ENCODE measurements at regions not wholly inside any gene's neighbourhood (a gene's known extent, or its start where the extent isn't known, plus 50 kb on each side); places are given as distances from the start of the nearest gene placed in this dataset.
"Not testable (repeated sequence)": the region's sequence is repeated elsewhere in the genome, so short reads cannot be mapped to it uniquely, and the experiment has no call there.

DNA sequence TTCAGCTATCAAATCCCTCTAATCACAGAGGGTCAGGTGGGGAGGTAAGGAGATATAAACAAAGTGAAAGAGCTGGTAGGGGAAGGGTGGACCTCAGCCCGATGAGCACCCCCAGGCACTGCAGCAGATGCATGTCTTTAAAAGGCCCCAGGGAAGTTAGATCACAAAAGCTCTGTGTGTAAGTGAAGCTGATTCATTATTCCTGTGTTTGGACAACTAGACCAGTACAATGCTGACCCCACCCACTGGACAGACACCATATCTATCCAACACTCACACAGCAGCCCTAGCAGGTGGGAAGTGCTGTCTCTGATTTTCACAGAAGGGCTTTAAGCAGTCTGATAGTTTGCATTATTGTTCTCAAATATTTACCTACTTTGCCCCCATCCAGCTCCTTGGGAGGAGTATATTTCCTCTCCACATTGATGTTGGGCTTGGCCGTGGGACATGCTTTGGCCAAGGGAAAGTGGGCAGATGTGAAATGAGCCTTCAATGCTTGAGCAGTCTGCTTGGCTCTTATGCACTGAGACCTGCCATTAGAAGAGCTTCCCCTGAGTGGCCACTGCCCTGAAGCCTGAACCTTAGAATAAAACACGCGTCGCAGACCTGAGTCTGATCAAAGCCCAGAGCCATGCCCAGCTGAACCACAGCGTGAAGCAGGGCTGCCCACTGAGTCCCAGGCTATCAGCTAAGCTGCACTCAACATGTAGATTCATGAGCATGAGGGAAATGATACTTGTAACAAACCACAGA is 111.4 kb downstream of the COPS8 start:
- DNase-seq: no peak

DNA sequence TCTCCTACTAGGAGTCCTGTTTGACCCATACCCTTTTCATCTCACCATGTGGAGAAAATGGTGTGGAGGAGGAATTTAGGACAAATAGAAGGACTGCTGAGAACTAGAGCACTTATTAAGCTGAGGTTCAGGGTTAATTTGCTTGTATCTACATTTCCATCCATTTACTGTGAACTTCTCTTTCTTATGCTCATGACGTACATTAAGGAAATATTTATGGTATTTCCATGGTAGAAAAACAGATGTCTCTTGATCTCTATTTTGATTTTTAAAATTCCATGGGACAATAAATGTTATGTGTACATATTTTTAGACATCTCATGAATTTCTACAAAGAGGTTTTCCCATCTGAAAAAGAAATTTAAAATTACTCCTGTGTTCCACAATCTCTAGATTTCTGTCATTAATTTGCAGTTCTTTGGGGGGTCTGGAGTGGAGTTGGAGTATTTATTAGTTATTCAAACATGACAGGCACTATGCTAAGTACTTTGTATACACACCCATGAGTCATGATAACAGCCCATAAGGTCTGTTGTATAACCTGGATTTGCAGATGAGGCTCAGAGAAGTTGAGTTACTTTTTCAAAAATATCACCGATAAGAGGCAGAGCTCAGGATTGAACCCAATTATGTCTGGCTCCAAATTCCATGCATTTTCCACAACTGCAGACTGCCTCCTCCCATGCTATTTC is 112.6 kb downstream of the COPS8 start:
- no peak for DNase-seq

DNA sequence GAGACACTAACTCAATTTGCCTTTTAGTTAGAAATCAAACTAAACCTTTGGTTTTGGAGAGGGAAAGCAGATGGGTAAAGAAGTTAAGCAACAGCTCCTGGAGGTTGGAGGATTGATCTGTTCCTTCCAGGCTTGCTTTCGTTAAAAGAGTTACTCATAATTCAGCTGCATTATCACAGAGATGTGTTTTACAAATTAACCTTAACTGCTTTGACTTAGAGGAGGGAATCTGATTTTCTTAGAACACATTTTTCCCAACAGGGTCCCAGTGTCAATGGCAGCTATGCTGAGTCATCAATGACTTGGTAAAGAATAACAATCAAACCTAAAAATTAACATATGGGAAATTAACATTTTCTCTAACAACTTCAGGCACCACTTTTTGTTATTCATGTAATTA is 113.4 kb downstream of the COPS8 start:
- DNase-seq: no peak

GRCh38 chr2:237199577-237199976 is 113.9 kb downstream of the COPS8 start:
- DNase-seq: no peak

DNA sequence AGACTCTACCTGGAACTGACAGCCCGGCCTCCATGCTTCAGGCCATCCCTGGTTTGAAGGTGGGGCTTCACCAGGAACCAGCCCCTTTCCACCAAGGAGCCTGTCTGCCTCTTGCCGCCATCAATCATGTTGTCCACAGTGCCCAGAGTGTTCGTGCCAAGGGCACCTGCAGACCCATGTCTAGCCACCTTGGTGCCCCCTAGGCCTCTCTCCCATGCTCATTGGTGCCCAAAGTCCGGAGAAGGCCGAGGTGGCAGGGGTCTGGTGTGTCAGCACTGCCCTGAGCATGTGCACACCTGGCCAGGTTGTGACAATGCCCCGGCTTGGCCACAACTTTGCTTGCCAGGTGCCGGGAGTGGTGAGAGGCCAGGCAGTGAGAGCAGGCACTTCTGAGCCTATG is 114.8 kb downstream of the COPS8 start:
- no peak for DNase-seq

GRCh38 chr2:237201461-237202287 is 116.0 kb downstream of the COPS8 start:
- no peak for DNase-seq

GRCh38 chr2:237202288-237203030 is 116.8 kb downstream of the COPS8 start:
- no peak for DNase-seq

- DNase-seq: no peak
These were observed 119.4 kb downstream of the COPS8 start for GRCh38 chr2:237205043-237205541.

- DNase-seq: no peak
These were observed 119.9 kb downstream of the COPS8 start for GRCh38 chr2:237205561-237205971.

DNA sequence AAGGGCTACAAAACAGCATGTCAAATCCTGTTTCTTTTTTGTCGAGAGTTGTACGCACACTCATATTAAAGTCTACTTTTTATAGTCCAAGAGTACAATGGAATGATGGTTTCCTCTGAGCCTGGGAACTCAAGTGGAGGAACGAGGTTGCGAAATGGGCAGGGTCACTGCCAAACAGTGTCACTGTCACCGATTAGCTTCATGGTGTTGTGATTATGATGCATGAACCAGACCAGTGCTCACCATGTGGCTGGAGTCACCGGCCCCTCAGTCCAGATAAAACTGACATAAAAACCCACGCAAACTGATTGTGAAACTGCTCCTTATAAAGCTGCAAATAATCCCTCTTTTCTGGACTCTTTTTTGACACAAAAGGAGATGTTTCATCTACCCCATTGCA is 122.0 kb downstream of the COPS8 start:
- no peak for DNase-seq

- DNase-seq: no peak
These were observed 122.9 kb downstream of the COPS8 start for GRCh38 chr2:237208373-237209260.

DNA sequence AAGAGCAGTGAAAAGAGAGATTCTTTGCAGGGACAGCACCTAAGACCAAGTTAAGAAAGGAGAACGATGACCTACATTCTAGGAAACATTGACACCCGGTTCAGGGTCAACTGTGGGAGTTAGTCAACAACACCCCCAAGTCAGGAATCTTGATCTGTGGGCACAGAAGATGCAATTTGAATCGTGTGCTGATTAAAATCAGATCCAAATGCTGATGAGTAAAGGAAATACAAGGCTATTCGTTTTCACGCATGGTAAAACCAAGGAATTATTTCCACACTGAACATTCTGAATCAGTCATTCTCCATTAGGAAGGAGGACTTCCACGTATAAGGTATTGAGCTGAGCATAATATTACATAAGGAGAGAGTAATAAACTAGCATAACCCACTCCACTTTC is 124.2 kb downstream of the COPS8 start:
- DNase-seq: no peak

DNA sequence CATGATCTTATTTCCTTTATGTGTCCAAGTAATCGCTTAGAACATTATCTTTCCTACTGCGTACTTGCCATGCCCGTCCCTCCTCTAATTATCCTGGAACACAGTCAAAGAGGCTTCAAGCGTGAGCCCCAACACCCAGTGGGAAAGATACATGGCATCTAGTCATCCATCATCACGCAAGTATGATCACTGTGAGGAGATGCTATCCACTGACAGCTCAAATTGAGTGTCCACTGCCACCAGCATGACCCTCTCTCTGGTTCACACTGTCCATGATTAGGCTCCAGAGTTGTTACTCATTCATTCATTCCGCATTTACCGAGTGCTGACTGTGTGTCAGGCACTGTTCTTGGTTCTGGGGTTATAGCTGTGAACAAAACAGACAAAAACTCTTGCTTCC is 124.6 kb downstream of the COPS8 start:
- no peak for DNase-seq

- DNase-seq: no peak
These were observed 125.1 kb downstream of the COPS8 start for GRCh38 chr2:237210763-237211162.

DNA sequence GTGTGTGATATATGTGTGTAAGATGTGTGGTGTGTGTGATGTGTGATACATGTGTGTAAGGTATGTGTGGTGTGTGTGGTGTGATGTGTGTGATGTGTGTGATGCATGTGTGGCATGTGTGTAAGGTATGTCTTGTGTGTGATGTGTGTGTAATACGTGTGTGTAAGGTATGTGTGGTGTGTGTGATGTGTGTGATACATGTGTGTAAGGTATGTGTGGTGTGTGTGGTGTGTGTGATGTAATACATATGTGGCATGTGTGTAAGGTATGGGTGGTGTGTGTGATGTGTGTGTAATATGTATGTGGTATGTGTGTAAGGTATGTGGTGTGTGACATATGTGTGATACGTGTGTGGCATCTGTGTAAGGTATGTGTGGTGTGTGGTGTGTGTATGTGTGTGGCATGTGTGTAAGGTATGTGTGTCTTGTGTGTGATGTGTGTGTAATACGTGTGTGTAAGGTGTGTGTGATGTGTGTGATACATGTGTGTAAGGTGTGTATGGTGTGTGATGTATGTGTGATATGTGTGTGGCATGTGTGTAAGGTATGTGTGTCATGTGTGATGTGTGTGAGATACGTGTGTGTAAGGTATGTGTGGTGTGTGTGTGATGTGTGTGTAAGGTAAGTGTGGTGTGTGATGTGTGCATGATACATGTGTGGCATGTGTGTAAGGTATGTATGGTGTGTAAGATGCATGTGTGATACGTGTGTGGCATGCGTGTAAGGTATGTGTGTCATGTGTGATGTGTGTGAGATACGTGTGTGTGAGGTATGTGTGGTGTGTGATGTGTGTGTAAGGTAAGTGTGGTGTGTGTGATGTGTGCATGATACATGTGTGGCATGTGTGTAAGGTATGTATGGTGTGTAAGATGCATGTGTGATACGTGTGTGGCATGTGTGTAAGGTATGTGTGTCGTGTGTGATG is 126.9 kb downstream of the COPS8 start:
- DNase-seq: not testable (repeated sequence)

- no peak for DNase-seq
These were observed 127.8 kb downstream of the COPS8 start for GRCh38 chr2:237213315-237214022.

DNA sequence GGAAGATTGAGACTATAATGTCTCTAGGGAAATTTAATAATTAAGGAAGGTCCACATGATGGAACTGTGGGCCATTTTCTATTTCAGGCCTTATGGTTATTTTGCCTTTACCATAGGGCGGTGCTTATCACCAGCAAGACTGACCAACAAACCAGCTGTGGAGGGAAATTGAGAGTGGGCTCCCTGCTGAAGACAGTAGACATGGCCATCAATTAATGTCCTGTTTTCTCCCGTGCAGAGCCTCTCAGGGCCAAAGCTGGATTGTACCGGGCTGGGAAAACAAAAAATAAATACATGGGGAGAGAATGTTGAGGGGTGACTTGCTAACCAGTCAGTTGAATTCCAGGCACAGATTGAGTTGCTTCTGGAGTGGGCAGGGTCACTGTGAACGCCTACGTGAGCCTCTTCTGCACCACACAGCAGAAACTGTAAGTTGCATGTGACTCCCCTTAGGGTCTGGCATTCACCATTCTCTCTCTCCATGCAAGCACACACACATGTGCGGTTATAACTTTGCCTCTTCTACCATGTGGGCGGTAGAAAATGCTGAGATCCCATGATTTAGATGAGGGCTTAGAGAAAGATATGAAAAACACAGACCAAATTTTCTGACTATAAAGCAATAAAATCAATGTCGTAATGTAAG is 128.5 kb downstream of the COPS8 start:
- no peak for DNase-seq

GRCh38 chr2:237214963-237215362 is 129.3 kb downstream of the COPS8 start:
- no peak for DNase-seq

- DNase-seq: no peak
These were observed 132.4 kb downstream of the COPS8 start for GRCh38 chr2:237217995-237218616.

Measured in RPMI8226 (cell line).